Adrenal gland (tissue), 5 donors: ENCODE measurements at regions not wholly inside any gene's neighbourhood (a gene's known extent, or its start where the extent isn't known, plus 50 kb on each side); places are given as distances from the start of the nearest gene placed in this dataset.

Experiments
- POLR2A ChIP-seq, 2 donors: fragments of 450-650 bp; IDR thresholded peaks; one replicate each; pipeline ENCODE4 v1.6.1; 2017; ENCODE audit warnings: antibody characterized with exemption in 2 of 2, mild to moderate bottlenecking in 2 of 2, moderate library complexity in 1 of 2
- TF ChIP-seq, protein P1 (sequence below), 6 experiments: fragments of 450-650 bp in 4 of 6; fragments of 200-600 bp in 2 of 6; sonication (generic) in 1 of 6; IDR thresholded peaks; 1 replicate in 5 of 6; 2 replicates in 1 of 6; pipeline versions ENCODE4 v1.5.1 to v1.8.0; 2016 to 2021; ENCODE audit warnings: antibody characterized with exemption in 6 of 6, mild to moderate bottlenecking in 2 of 6, moderate library complexity in 1 of 6
- donor health status: DM: no; HTN: no; CAD: no.

GRCh38 chr7:16066805-16067459 is 354.4 kb downstream of the CRPPA start:
- TF ChIP-seq, protein P1, sequence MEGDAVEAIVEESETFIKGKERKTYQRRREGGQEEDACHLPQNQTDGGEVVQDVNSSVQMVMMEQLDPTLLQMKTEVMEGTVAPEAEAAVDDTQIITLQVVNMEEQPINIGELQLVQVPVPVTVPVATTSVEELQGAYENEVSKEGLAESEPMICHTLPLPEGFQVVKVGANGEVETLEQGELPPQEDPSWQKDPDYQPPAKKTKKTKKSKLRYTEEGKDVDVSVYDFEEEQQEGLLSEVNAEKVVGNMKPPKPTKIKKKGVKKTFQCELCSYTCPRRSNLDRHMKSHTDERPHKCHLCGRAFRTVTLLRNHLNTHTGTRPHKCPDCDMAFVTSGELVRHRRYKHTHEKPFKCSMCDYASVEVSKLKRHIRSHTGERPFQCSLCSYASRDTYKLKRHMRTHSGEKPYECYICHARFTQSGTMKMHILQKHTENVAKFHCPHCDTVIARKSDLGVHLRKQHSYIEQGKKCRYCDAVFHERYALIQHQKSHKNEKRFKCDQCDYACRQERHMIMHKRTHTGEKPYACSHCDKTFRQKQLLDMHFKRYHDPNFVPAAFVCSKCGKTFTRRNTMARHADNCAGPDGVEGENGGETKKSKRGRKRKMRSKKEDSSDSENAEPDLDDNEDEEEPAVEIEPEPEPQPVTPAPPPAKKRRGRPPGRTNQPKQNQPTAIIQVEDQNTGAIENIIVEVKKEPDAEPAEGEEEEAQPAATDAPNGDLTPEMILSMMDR (IDR thresholded peaks at IDR 0.05): no peak
- TF ChIP-seq POLR2A (IDR thresholded peaks at IDR 0.05): no peak
